Stimulated activated CD4-positive, alpha-beta T cell treated with anti-CD3 and anti-CD28 coated beads, Interleukin-12 subunit alpha, Interleukin-12 subunit beta, amount 100 ng/mL, for 4 hours (primary cell): ENCODE measurements at regions not wholly inside any gene's neighbourhood (a gene's known extent, or its start where the extent isn't known, plus 50 kb on each side); places are given as distances from the start of the nearest gene placed in this dataset.
A peak's percentile ranks its signal among the peaks of the same experiment; 100 is the strongest.
"Not testable (repeated sequence)": the region's sequence is repeated elsewhere in the genome, so short reads cannot be mapped to it uniquely, and the experiment has no call there.

Experiments used
- DNase-seq: peaks from one replicate; pipeline ENCODE4 v3.0.0-alpha.2; 2020

DNA sequence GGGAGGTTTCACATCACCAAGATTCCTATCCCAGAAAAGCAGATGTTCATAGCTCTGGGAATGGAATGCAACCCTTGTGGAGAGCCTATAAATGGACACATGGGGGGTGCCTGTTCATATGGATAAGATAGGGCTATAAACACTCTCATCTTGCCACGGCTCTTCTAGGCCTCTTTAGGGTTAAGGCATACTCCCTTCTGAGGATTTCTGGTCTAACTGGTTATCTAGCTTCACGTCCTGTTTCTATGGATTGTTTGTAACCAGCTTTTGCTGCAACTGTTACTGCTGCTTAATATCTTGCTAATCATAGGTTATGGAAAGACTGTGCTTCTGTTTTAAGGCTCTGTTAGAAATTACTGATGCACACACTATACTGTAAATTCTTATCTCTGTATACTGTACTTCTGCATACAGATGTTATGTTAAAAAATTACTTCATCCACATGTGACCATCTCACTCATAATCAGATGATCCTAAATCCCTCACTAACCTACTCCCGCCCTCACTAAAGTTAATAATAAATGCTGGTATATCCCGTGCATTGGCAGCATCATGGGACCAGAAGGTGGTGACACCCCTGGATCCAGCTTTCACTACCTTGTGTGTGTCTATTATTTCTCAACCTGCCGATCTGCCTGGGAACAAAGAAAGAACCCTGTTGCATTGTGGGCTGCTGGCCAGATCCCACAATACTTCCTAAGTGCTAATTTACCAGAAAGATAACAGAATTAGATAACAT is 68.7 kb downstream of the PRKAB2 start:
- DNase-seq = not testable (repeated sequence)

DNA sequence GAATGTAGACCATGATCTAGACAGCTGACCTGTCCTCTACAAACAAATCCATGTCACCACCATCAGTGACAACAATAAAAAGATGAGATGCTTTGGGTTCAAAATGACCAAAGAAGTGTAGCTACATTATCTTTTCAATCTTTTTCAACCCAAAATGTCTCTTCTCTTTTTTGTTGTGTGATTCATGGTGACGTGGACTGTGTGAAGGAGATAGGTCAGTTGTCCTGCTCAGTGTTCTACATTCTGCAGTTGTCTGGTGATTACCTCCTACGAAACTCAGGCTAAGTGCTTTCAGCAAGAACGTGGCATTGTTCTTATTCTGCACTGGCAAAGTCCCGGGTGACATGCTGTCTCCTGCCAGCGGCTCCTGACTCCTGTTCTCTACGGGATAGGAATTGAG is 73.1 kb downstream of the PRKAB2 start:
- DNase-seq = no peak

- DNase-seq = peak; percentile 3
Measured at GRCh38 chr1:147098338-147098973, 73.8 kb downstream of the PRKAB2 start.

GRCh38 chr1:147095691-147096090 is 76.6 kb downstream of the PRKAB2 start:
- DNase-seq = no peak

DNA sequence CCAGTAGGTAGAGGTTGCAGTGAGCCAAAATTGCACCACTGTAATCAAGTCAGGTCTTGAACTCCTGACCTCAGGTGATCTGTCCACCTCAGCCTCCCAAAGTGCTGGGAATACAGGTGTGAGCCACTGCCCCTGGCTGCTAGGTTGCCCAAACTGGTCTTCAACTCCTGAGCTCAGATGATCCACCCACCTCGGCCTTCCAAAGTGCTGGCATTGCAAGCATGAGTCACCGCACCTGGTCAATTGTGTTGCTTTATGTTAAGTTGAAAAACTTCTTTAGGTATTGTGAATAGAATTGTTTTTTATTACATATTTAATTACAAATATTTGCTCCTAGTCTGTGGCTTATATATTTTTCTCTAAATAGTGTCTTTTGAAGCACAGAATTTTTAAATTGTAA is 80.5 kb downstream of the PRKAB2 start:
- DNase-seq = no peak

- DNase-seq = no peak
Measured at GRCh38 chr1:147089457-147089856, 82.8 kb downstream of the PRKAB2 start.

- DNase-seq = no peak
Measured at GRCh38 chr1:147086129-147086528, 86.1 kb downstream of the PRKAB2 start.

- DNase-seq = peak; percentile 73
Measured at GRCh38 chr1:147084273-147085096, 87.8 kb downstream of the PRKAB2 start.

DNA sequence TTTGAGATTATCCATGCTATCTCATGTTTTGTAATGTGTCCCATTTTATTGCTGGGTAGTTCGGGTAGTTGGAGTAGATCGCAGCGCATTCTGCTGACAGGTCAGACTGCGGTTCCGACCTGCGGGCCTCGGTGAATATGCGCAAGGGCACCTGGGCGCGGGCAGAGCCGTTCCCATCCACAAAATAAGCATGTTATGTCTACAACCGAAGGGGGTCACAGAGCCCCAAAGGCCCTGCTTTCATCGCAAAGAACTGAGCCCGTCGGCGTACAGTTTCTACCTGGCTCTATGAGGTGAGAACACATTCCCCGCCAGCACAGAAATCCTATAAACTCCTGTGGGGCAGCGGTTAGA is 88.4 kb downstream of the PRKAB2 start:
- DNase-seq = peak; percentile 1

GRCh38 chr1:147080671-147081394 is 91.4 kb downstream of the PRKAB2 start:
- DNase-seq = peak; percentile 4

- DNase-seq = peak; percentile 5
Measured at GRCh38 chr1:147080006-147080661, 92.1 kb downstream of the PRKAB2 start.

DNA sequence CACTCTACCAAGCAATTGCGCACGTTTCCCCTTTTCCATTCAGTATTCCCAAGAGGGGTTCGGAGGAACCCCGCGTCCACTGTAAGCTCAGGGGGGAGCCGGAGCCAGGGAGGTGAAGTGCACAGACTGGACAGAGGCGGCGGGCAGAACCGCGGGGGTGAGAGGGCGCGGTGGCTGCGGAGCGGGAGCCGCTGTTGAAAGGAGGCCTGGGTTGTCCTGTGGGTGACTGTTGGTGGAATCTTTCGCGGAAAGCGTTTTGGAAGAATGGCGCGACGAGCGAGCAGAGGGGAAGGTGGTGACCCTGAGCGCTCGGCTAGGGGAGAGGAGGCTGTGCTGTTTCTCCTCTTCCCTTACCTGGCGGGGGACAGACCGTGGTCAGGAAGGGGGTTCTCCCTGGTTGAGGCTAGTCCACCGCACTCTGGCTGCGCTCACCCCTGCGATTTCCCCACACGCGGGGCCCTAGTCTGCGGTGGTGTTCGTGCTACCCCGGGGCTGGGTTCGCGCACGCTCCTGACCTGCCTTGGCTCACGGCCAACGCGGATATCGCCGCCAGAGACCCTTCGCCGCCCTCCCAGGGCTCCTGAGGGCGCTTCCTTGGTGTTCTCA is 92.8 kb downstream of the PRKAB2 start:
- DNase-seq = peak; percentile 5

DNA sequence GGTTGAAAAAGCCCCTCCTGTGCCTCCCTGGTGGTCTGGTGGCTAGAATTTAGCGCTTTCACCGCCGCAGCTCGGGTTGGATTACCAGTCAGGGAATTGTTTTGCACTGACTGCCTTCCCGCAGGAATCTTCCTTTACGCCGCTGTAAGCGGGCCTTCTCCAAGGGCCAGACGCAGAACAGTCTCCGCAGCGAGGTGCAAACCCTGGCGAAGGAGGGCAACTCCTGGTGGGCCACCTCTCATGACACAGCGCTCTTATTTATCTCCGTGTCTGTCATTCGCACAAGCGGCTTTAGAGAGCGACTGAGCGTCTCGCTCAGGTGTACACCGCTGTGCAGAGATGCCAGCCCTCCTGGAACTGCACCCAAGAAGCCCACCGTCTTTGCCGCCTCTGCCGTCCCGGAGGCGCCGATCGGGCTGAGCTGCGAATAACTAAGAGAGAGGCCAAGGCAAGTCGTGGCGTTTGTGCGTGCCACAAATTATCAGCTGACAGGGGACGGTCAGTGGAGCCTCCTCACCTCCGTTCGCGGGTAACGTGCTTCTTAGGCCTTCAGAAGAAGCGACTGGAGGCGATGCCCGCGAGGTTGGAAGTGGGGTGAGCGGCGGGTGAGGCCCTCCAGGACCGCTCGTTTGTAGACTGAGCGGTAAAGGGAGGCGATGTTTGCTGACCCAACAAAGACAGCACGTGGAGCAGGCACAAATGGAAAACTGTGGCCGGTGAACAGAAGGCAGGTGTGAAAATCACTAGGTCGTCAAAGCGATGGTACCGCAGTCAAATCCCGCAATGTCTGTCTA is 93.5 kb downstream of the PRKAB2 start:
- peak; percentile 6 for DNase-seq

GRCh38 chr1:147077936-147078605 is 94.2 kb downstream of the PRKAB2 start:
- no peak for DNase-seq

DNA sequence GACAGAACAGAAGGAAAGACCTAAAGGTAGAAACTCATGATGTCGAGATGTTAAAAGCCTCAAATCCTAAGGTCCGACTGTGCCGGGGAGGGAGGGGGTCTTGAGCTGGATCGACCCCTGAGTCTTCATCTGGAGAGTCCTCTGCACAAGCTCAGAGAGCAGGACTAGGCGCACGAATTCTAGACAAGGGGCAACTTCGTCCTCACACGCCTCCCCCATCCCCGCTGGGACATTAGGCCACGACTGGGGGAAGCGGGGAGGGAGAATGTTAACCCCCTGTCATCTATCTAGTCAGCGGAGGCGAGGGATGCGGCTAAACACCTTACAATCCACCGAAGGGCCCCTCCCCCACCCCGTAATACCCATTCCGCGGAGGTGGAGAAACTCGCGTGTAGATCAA is 94.7 kb downstream of the PRKAB2 start:
- no peak for DNase-seq

GRCh38 chr1:147077081-147077480 is 95.2 kb downstream of the PRKAB2 start:
- DNase-seq = no peak

DNA sequence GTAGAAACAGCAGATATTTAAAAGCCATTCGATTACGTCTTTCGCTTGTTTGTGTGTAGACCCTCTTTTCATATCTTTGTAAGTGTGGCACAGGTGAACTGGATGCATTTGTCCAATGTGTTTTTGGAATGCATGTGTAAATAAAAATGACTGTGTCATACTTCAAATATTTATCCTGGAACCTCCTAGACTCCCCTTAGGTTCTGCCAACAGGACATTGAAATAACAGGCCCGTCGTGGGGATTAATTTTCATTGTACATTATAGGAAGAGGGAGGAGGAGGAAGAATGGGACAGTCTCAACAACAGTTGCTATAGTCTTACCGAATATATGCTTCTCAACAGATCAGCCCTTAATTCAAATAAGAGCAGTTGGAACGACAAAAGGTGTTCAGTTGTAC is 95.8 kb downstream of the PRKAB2 start:
- no peak for DNase-seq

DNA sequence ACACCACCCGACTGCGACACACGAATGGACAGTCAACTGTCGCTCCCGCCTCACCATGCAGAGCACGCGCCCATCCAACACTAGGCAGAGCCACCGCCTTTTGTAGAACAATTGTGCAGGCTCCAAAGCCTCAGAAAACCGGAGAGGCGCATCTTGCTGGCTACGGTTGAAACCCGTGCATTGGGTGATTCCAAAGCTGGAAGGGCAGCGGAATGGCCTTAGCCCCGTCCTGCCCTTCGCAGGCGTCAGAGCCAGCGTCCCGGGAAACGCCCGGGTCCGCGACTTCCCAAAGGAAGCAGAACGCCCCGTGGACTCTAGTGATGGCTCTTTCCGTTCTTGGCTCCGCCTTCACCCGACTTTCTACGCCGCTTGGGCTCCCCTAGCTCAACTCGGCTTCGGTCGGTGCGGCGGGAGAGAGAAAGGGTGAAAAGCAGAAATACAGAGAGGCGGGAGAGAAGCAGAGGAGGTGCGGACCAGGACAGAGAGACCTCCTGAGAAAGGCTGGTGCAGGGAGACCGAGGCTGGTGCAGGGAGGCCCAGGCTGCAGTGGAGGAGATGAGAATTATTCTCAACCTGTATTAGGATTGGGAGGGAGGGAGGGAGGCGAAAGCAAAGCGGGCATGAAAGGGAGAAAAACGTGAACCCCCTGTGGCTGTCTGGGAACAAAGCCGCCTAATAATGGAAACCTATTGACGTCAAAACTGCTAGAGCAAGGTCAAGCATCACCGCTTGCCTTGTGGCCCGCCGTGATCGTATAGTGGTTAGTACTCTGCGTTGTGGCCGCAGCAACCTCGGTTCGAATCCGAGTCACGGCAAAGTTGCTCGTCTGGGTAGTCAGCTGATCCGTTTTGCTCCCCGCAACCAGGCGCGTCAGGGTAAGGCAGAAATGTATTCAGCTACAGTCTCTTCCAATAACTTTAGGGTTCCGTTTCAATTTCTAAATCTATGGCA is 99.5 kb downstream of the PRKAB2 start:
- DNase-seq = no peak

GRCh38 chr1:147071142-147071541 is 101.1 kb downstream of the PRKAB2 start:
- no peak for DNase-seq

GRCh38 chr1:147062956-147063355 is 109.3 kb downstream of the PRKAB2 start:
- DNase-seq = no peak
